SK-N-SH treated with all-trans-retinoic acid at 6 μM for 48 hours (cell line): ENCODE measurements at regions not wholly inside any gene's neighbourhood (a gene's known extent, or its start where the extent isn't known, plus 50 kb on each side); places are given as distances from the start of the nearest gene placed in this dataset.

ENCODE experiments used
- ARNTL ChIP-seq: fragments of 450-650 bp; formaldehyde crosslinking; IDR thresholded peaks from 2 replicates; pipeline ENCODE4 v1.5.0; 2020; ENCODE audit warnings: low read depth, mild to moderate bottlenecking, moderate library complexity, borderline replicate concordance
- CSRNP3 ChIP-seq: fragments of 250-450 bp; sonication (Bioruptor Pico); IDR thresholded peaks from 2 replicates; pipeline ENCODE4 v1.5.1; 2021; ENCODE audit warnings: mild to moderate bottlenecking, moderate library complexity
- ESRRG ChIP-seq: fragments of 250-450 bp; sonication (Bioruptor Pico); IDR thresholded peaks from 2 replicates; pipeline ENCODE4 v1.6.1; 2021; ENCODE audit warnings: mild to moderate bottlenecking
- OSR1 ChIP-seq: fragments of 250-450 bp; sonication (Bioruptor Pico); IDR thresholded peaks from 2 replicates; pipeline ENCODE4 v1.8.0; 2022; ENCODE audit warnings: moderate library complexity, mild to moderate bottlenecking, inconsistent platforms
- POU6F1 ChIP-seq: fragments of 250-450 bp; sonication (Bioruptor Pico); IDR thresholded peaks from 2 replicates; pipeline ENCODE4 v1.8.0; 2021; ENCODE audit warnings: low read depth, mild to moderate bottlenecking, moderate library complexity, borderline replicate concordance
- RARB ChIP-seq: fragments of 250-450 bp; sonication (Bioruptor Pico); IDR thresholded peaks from 2 replicates; pipeline ENCODE4 v1.8.0; 2021; ENCODE audit warnings: mild to moderate bottlenecking, moderate library complexity
- TCF4 ChIP-seq: fragments of 250-450 bp; sonication (Bioruptor Pico); IDR thresholded peaks from 2 replicates; pipeline ENCODE4 v1.8.0; 2021; ENCODE audit warnings: mild to moderate bottlenecking, moderate library complexity, borderline replicate concordance

GRCh38 chr14:39974036-39974435 is 541.8 kb upstream of the FBXO33 start:
- no peak for TF ChIP-seq ARNTL
- TF ChIP-seq CSRNP3 (CRISPR knock-in tag) = no peak
- no peak for TF ChIP-seq POU6F1 (CRISPR knock-in tag)
- no peak for TF ChIP-seq ESRRG (CRISPR knock-in tag)
- no peak for TF ChIP-seq TCF4 (CRISPR knock-in tag)
- TF ChIP-seq OSR1 (CRISPR knock-in tag) = no peak
- TF ChIP-seq RARB (CRISPR knock-in tag) = no peak
